IMR-90 (cell line): ENCODE measurements at regions not wholly inside any gene's neighbourhood (a gene's known extent, or its start where the extent isn't known, plus 50 kb on each side); places are given as distances from the start of the nearest gene placed in this dataset.

ENCODE experiments used
- BHLHE40 ChIP-seq: fragments of 150-350 bp; IDR thresholded peaks from 2 replicates; pipeline ENCODE4 v1.6.1; 2016; ENCODE audit warnings: mild to moderate bottlenecking, low read depth, low read length
- CEBPB ChIP-seq: IDR thresholded peaks from 2 replicates; pipeline ENCODE4 v1.6.1; 2012; ENCODE audit warnings: low read depth, low read length, improper control_type of control experiment
- CHD1 ChIP-seq: IDR thresholded peaks from 2 replicates; pipeline ENCODE4 v1.6.1; 2012; ENCODE audit warnings: low read depth, low read length, improper control_type of control experiment
- FOS ChIP-seq: fragments of 150-350 bp; IDR thresholded peaks from 2 replicates; pipeline ENCODE4 v1.6.1; 2016; ENCODE audit warnings: low read depth, low read length
- MAZ ChIP-seq: IDR thresholded peaks from 2 replicates; pipeline ENCODE4 v1.6.1; 2012; ENCODE audit warnings: low read depth, mild to moderate bottlenecking, low read length, improper control_type of control experiment, moderate library complexity, borderline replicate concordance
- MXI1 ChIP-seq: IDR thresholded peaks from 2 replicates; pipeline ENCODE4 v1.6.1; 2012; ENCODE audit warnings: low read depth, mild to moderate bottlenecking, low read length, moderate library complexity, borderline replicate concordance
- POLR2A ChIP-seq: IDR thresholded peaks from 2 replicates; pipeline ENCODE4 v1.6.1; 2012; ENCODE audit warnings: mild to moderate bottlenecking, low read depth, low read length
- RAD21 ChIP-seq: IDR thresholded peaks from 2 replicates; pipeline ENCODE4 v1.6.1; 2012; ENCODE audit warnings: low read length, improper control_type of control experiment
- RFX5 ChIP-seq: IDR thresholded peaks from 2 replicates; pipeline ENCODE4 v1.8.0; 2012; ENCODE audit warnings: low read depth, mild to moderate bottlenecking, low read length, moderate library complexity
- SMC3 ChIP-seq: fragments of 150-350 bp; IDR thresholded peaks from 2 replicates; pipeline ENCODE4 v1.6.1; 2016; ENCODE audit warnings: low read depth, mild to moderate bottlenecking, antibody characterized with exemption, low read length, moderate library complexity
- TF ChIP-seq, protein P1 (sequence below): conservative IDR thresholded peaks from 2 replicates; pipeline ENCODE4 v1.5.1; 2012; ENCODE audit warnings: mild to moderate bottlenecking, low read depth, low read length, improper control_type of control experiment
- TF ChIP-seq, protein P2 (sequence below): fragments of 150-350 bp; IDR thresholded peaks from 2 replicates; pipeline ENCODE4 v1.6.1; 2017; ENCODE audit warnings: mild to moderate bottlenecking, antibody characterized with exemption, low read length, low read depth

DNA sequence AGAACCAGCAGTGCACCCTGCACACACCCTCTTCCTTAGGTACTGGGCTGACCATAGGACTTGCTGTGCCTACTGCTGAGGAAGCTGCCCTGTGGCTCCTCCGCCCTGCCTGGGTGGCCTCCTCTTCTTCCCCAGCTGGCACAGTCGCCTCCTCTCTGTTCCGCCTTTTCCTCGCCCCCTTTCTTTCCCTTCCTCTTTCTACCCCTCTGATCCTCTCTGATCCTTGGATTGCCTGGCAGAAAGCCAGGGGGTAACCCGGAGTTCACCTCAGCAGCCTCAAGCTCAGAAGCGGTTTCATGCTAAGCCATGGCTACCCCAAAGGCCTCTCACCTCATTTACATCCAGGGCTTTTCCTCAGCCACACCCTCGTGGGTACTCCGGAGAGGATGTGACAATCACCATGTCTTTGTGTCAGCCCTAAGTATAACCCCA lies 136.2 kb downstream of the SMIM20 start:
- TF ChIP-seq BHLHE40 (no peak), CHD1 (no peak), SMC3 (no peak), POLR2A (no peak), FOS (no peak), RAD21 (no peak), RFX5 (no peak), MXI1 (no peak), MAZ (no peak), CEBPB (no peak)
- TF ChIP-seq, protein P1, sequence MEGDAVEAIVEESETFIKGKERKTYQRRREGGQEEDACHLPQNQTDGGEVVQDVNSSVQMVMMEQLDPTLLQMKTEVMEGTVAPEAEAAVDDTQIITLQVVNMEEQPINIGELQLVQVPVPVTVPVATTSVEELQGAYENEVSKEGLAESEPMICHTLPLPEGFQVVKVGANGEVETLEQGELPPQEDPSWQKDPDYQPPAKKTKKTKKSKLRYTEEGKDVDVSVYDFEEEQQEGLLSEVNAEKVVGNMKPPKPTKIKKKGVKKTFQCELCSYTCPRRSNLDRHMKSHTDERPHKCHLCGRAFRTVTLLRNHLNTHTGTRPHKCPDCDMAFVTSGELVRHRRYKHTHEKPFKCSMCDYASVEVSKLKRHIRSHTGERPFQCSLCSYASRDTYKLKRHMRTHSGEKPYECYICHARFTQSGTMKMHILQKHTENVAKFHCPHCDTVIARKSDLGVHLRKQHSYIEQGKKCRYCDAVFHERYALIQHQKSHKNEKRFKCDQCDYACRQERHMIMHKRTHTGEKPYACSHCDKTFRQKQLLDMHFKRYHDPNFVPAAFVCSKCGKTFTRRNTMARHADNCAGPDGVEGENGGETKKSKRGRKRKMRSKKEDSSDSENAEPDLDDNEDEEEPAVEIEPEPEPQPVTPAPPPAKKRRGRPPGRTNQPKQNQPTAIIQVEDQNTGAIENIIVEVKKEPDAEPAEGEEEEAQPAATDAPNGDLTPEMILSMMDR: no peak
- TF ChIP-seq, protein P2, sequence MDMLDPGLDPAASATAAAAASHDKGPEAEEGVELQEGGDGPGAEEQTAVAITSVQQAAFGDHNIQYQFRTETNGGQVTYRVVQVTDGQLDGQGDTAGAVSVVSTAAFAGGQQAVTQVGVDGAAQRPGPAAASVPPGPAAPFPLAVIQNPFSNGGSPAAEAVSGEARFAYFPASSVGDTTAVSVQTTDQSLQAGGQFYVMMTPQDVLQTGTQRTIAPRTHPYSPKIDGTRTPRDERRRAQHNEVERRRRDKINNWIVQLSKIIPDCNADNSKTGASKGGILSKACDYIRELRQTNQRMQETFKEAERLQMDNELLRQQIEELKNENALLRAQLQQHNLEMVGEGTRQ: no peak
